ENCODE measurements at regions not wholly inside any gene's neighbourhood (a gene's known extent, or its start where the extent isn't known, plus 50 kb on each side); places are given as distances from the start of the nearest gene placed in this dataset.

GRCh38 chr7:17481118-17481517 lies 182.7 kb downstream of the AHR start:
- intact Hi-C loops (cut with micrococcal nuclease; ENCODE audit: unreplicated experiment): no loop called here
- Histone ChIP-seq H3K9ac (ENCODE audit: insufficient read depth, low read depth, low read length) (no peak overlapping the region), H3K27ac (ENCODE audit: extremely low read length, insufficient read depth, low read length) (no peak overlapping the region), H4K20me1 (ENCODE audit: insufficient read depth, low read length) (no peaks in the 10 kb centered on the region), H3K4me1 (ENCODE audit: insufficient read depth, low read length) (peaks cover 13% of the 10 kb centered on the region; the same call in 1 of the 2 replicates), H3K4me3 (replicated peaks in 1 of 3; ENCODE audit: insufficient read depth in 1 of 3, low read depth in 2 of 3, low read length in 3 of 3) (no peak overlapping the region), H3K4me2 (ENCODE audit: low read depth, low read length) (no peak overlapping the region), H3K9me3 (ENCODE audit: low read length) (no peaks in the 10 kb centered on the region), H3K79me2 (ENCODE audit: insufficient read depth, low read length) (no peaks in the 10 kb centered on the region), H3K36me3 (replicated peaks in 1 of 2; ENCODE audit: control insufficient read depth in 1 of 2, insufficient read depth in 2 of 2, low read length in 2 of 2) (no peaks in the 10 kb centered on the region), H2AFZ (ENCODE audit: low read length) (no peak overlapping the region), H3K27me3 (ENCODE audit: control insufficient read depth in 1 of 2, insufficient read depth in 2 of 2, low read length in 2 of 2) (no peaks in the 10 kb centered on the region)
- CTCF ChIA-PET (ENCODE audit: low intra/inter-chr PET ratio, low total read pairs): no interaction called here
- BruUV-seq (replicated peaks): no TSS peak
- ATAC-seq (peak; percentile 78), DNase-seq (ENCODE audit: low spot score) (peak; percentile 46), FAIRE-seq (peak; percentile 59)
- POLR2A ChIA-PET: no interaction called here
- WGBS (ENCODE audit: low lambda C conversion rate): 68% methylated on average over 2 of the region's 2 CpGs
- in situ Hi-C loops (cut with HindIII; ENCODE audit: extremely low pct_ligation_motif_present, low pct_unique_long_range_greater_than_20kb): no loop called here
- TF ChIP-seq CAMTA2 (CRISPR knock-in tag; IDR thresholded peaks at IDR 0.05; ENCODE audit: borderline replicate concordance): no peak
- no peak for TF ChIP-seq JUN (CRISPR knock-in tag; IDR thresholded peaks at IDR 0.05)
- TF ChIP-seq SOX5 (CRISPR knock-in tag; IDR thresholded peaks at IDR 0.05; ENCODE audit: borderline replicate concordance): 0 out of 2 replicates have a peak, but pooled peaks have one; percentile 31
- TF ChIP-seq ZNF207 (IDR thresholded peaks at IDR 0.05; ENCODE audit: borderline replicate concordance): no peak
- peak; percentile 67; the same call in 1 of the 2 replicates for TF ChIP-seq KDM1A (CRISPR knock-in tag; IDR thresholded peaks at IDR 0.05)
- TF ChIP-seq GATAD2A (CRISPR knock-in tag; IDR thresholded peaks at IDR 0.05): peak; percentile 37; the same call in 1 of the 2 replicates
- TF ChIP-seq RARA (CRISPR knock-in tag; IDR thresholded peaks at IDR 0.05): 0 out of 2 replicates have a peak, but pooled peaks have one; percentile 24
- TF ChIP-seq ARNT (IDR thresholded peaks at IDR 0.05): no peak
- no peak for TF ChIP-seq PAXIP1 (CRISPR knock-in tag; conservative IDR thresholded peaks at IDR 0.05)
- no peak for TF ChIP-seq CBX2 (IDR thresholded peaks at IDR 0.05; ENCODE audit: low read depth, low read length)
- TF ChIP-seq CBX2 (CRISPR knock-in tag; IDR thresholded peaks at IDR 0.05; ENCODE audit: low read depth): no peak
- TF ChIP-seq CEBPB (IDR thresholded peaks at IDR 0.05; ENCODE audit: borderline replicate concordance, low read depth, low read length): 0 out of 2 replicates have a peak, but pooled peaks have one; percentile 4
- TF ChIP-seq ZNF484 (CRISPR knock-in tag; IDR thresholded peaks at IDR 0.05; ENCODE audit: borderline replicate concordance, low read depth): no peak
- no peak for TF ChIP-seq GTF3A (CRISPR knock-in tag; conservative IDR thresholded peaks at IDR 0.05)
- peak in 1 of 2 experiments; percentile 62; a peak in 1 of 4 replicates for TF ChIP-seq NR2F1 (CRISPR knock-in tag; IDR thresholded peaks at IDR 0.05)
- TF ChIP-seq TEAD3 (CRISPR knock-in tag; optimal IDR thresholded peaks at IDR 0.05; ENCODE audit: borderline replicate concordance): peak; percentile 22
- TF ChIP-seq BCL6 (CRISPR knock-in tag; IDR thresholded peaks at IDR 0.05): peak; percentile 52
- no peak for TF ChIP-seq SOX6 (IDR thresholded peaks at IDR 0.05)
- TF ChIP-seq SOX6 (CRISPR knock-in tag; IDR thresholded peaks at IDR 0.05): peak; percentile 70
- no peak for TF ChIP-seq ZNF713 (CRISPR knock-in tag; IDR thresholded peaks at IDR 0.05)

Measured in HepG2 (cell line).